Calu3 (cell line): ENCODE measurements at regions not wholly inside any gene's neighbourhood (a gene's known extent, or its start where the extent isn't known, plus 50 kb on each side); places are given as distances from the start of the nearest gene placed in this dataset.

Experiments
- BruUV-seq: library from RNA; stranded (reverse); fragments of 400-500 nt; replicated peaks from 2 replicates; lab custom pipeline; 2021; lab: Mats Ljungman, UMichigan
- CTCF ChIA-PET: fragments of 300-600 bp; sonication (Branson Sonifier 250); formaldehyde crosslinking; loops from one replicate; lab custom pipeline; 2022; ENCODE audit warnings: antibody characterized with exemption; lab: Charles Lee
- DNase-seq: peaks from one replicate; pipeline ENCODE4 v3.0.0; 2022
- H3K27ac Mint-ChIP-seq: one replicate; pipeline ENCODE4 v1.8.0; 2022; ENCODE audit warnings: mixed read lengths; ENCODE audit not compliant: unreplicated experiment
- H3K27me3 Mint-ChIP-seq: one replicate; pipeline ENCODE4 v1.8.0; 2022; ENCODE audit warnings: mixed read lengths; ENCODE audit not compliant: unreplicated experiment
- H3K36me3 Mint-ChIP-seq: one replicate; pipeline ENCODE4 v1.8.0; 2022; ENCODE audit warnings: mild to moderate bottlenecking, moderate library complexity, mixed read lengths; ENCODE audit not compliant: insufficient read depth, unreplicated experiment
- H3K4me1 Mint-ChIP-seq: one replicate; pipeline ENCODE4 v1.8.0; 2022; ENCODE audit warnings: mild to moderate bottlenecking, low read depth, mixed read lengths; ENCODE audit not compliant: unreplicated experiment
- H3K4me3 Mint-ChIP-seq: one replicate; pipeline ENCODE4 v1.8.0; 2022; ENCODE audit warnings: mild to moderate bottlenecking, low read depth, moderate library complexity, mixed read lengths; ENCODE audit not compliant: unreplicated experiment
- H3K9me3 Mint-ChIP-seq: one replicate; pipeline ENCODE4 v1.8.0; 2022; ENCODE audit warnings: low read depth, mixed read lengths; ENCODE audit not compliant: unreplicated experiment
- CTCF ChIP-seq: fragments of 200-600 bp; IDR thresholded peaks from one replicate; pipeline ENCODE4 v1.8.0; 2022; ENCODE audit warnings: antibody characterized with exemption; ENCODE audit not compliant: unreplicated experiment
- intact Hi-C: fragments of 100-400 bp; cut with micrococcal nuclease; formaldehyde crosslinking; loops from one replicate; pipeline ENCODE4 v1.10.0; 2022; ENCODE audit not compliant: unreplicated experiment

GRCh38 chr9:38154501-38155421 lies 85.7 kb upstream of the SHB start:
- BruUV-seq = no TSS peak
- CTCF ChIA-PET = no interaction called here
- H3K27me3 Mint-ChIP-seq = no peaks in the 10 kb centered on the region
- no peaks in the 10 kb centered on the region for H3K9me3 Mint-ChIP-seq
- H3K4me3 Mint-ChIP-seq = no peak overlapping the region
- no peaks in the 10 kb centered on the region for H3K4me1 Mint-ChIP-seq
- intact Hi-C loops = no loop called here
- H3K27ac Mint-ChIP-seq = no peak overlapping the region
- no peaks in the 10 kb centered on the region for H3K36me3 Mint-ChIP-seq
- no peak for TF ChIP-seq CTCF
- DNase-seq = no peak

GRCh38 chr9:38153910-38154291 lies 84.9 kb upstream of the SHB start:
- DNase-seq = no peak
- Mint-ChIP-seq H3K9me3 (no peaks in the 10 kb centered on the region), H3K4me3 (no peak overlapping the region), H3K36me3 (no peaks in the 10 kb centered on the region), H3K27ac (no peak overlapping the region), H3K27me3 (no peaks in the 10 kb centered on the region), H3K4me1 (no peaks in the 10 kb centered on the region)
- CTCF ChIA-PET = no interaction called here
- intact Hi-C loops = no loop called here
- BruUV-seq = no TSS peak
- no peak for TF ChIP-seq CTCF

GRCh38 chr9:38153152-38153909 lies 84.3 kb upstream of the SHB start:
- no peak for TF ChIP-seq CTCF
- DNase-seq = no peak
- intact Hi-C loops = no loop called here
- BruUV-seq = no TSS peak
- H3K36me3 Mint-ChIP-seq = no peaks in the 10 kb centered on the region
- H3K9me3 Mint-ChIP-seq = no peaks in the 10 kb centered on the region
- H3K27me3 Mint-ChIP-seq = no peaks in the 10 kb centered on the region
- H3K4me3 Mint-ChIP-seq = no peak overlapping the region
- CTCF ChIA-PET = no interaction called here
- no peaks in the 10 kb centered on the region for H3K4me1 Mint-ChIP-seq
- H3K27ac Mint-ChIP-seq = no peak overlapping the region

- no peak for TF ChIP-seq CTCF
- BruUV-seq = no TSS peak
- Mint-ChIP-seq H3K9me3 (no peaks in the 10 kb centered on the region), H3K27ac (no peak overlapping the region), H3K4me1 (no peaks in the 10 kb centered on the region), H3K4me3 (no peak overlapping the region), H3K27me3 (no peaks in the 10 kb centered on the region), H3K36me3 (no peaks in the 10 kb centered on the region)
- CTCF ChIA-PET = no interaction called here
- DNase-seq = no peak
- intact Hi-C loops = no loop called here
These were observed 80.6 kb upstream of the SHB start for GRCh38 chr9:38149647-38150046.
